ENCODE measurements at regions not wholly inside any gene's neighbourhood (a gene's known extent, or its start where the extent isn't known, plus 50 kb on each side); places are given as distances from the start of the nearest gene placed in this dataset.
"Not testable (repeated sequence)": the region's sequence is repeated elsewhere in the genome, so short reads cannot be mapped to it uniquely, and the experiment has no call there.

DNA sequence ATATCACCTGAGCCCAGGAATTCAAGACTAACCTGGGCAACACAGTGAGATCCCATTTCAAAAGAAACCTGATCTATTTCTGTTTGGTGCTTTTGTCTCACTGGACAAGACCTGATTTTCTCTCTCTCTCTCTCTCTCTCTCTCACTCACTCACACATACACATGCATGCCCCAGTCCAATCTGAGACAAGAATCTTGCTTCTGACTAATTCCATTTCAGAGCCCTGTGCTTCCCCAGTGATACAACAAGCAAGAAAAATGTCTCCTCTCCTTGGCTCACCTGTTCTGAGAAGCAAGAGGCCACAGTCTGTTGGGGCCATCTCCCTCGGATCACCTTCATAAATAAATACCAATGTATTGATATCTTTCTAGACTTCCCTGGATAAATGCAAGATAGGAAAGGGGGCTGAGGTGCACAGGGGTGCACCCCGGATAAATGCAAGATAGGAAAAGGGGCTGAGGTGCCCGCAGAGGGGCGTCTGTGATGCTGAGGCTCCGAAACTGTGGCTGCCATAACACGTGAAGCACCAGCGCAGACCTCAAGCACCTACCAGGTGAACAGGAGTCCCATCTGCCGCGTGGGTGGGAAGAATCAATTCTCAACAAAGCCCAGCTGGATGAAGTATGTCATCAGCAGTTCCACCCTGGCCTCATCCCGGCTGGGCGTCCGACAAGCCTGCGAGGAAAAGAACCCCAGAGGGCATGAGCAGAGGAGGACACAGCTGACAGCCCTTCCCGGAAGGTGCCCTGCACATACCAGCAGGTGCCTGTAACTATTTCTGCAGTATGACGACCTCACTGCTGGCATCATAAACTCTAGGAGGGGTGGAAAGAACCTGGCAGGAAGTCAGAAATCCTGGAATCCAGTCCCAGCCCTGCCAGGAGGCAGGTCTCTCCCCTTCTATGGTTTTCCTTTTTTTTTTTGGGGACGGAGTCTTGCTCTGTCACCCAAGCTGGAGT lies 280.0 kb downstream of the GOLGA6L6 start:
- H3K4me2 ChIP-seq (ENCODE audit: low read length); H3K27me3 ChIP-seq (ENCODE audit: insufficient read depth, low read length); BruUV-seq (replicated peaks); H3K9ac ChIP-seq (ENCODE audit: low read length); RAD21 ChIA-PET (ENCODE audit: low non-redundant PET in 1 of 2, low total read pairs in 2 of 2, uncharacterized antibody in 2 of 2, unreplicated experiment in 2 of 2); intact Hi-C loops (cut with micrococcal nuclease); H3K9me2 ChIP-seq (ENCODE audit: insufficient read depth); H4K20me1 ChIP-seq (ENCODE audit: insufficient read depth); H2AFZ ChIP-seq (ENCODE audit: low read depth, low read length, poor library complexity, severe bottlenecking); POLR2A ChIA-PET; CTCF ChIA-PET; H3K4me1 ChIP-seq (ENCODE audit: control insufficient read depth in 1 of 2, insufficient read depth in 2 of 2, low read length in 2 of 2); H3K27ac ChIP-seq (ENCODE audit: low read depth, low read length); H3K36me3 ChIP-seq (ENCODE audit: control insufficient read depth in 1 of 2, insufficient read depth in 2 of 2, low read length in 2 of 2); ATAC-seq; H3K79me2 ChIP-seq (ENCODE audit: insufficient read depth, low read length); H3K4me3 ChIP-seq (replicated peaks in 1 of 2; ENCODE audit: low read depth in 1 of 2, low read length in 2 of 2); DNase-seq (ENCODE audit: low read depth, low spot score): not testable (repeated sequence)
- peaks cover 8 to 20% of the 10 kb centered on the region in 2 experiments; a peak in 2 of 4 replicates for H3K9me3 ChIP-seq (ENCODE audit: control insufficient read depth in 1 of 2, insufficient read depth in 1 of 2, low read depth in 1 of 2, low read length in 2 of 2)

DNA sequence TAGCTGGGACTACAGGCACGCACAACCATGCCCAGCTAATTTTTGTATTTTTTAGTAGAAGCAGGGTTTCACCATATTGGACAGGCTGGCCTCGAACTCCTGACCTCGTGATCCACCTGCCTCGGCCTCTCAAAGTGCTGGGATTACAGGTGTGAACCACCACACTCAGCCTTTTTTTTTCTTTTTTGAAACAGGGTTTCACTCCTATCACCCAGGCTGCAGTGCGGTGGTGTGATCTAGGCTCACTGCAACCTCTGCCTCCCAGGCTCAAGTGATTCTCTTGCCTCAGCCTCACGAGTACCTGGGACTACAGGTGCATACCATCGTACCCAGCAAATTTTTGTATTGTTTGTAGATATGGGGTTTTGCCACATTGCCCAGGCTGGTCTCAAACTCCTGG lies 280.9 kb downstream of the GOLGA6L6 start:
- H3K27ac ChIP-seq (ENCODE audit: low read depth, low read length); CTCF ChIA-PET; DNase-seq (ENCODE audit: low read depth, low spot score); H3K9me2 ChIP-seq (ENCODE audit: insufficient read depth); ATAC-seq; H4K20me1 ChIP-seq (ENCODE audit: insufficient read depth); BruUV-seq (replicated peaks); H3K4me1 ChIP-seq (ENCODE audit: control insufficient read depth in 1 of 2, insufficient read depth in 2 of 2, low read length in 2 of 2); intact Hi-C loops (cut with micrococcal nuclease); H3K4me2 ChIP-seq (ENCODE audit: low read length); H3K27me3 ChIP-seq (ENCODE audit: insufficient read depth, low read length); H3K4me3 ChIP-seq (replicated peaks in 1 of 2; ENCODE audit: low read depth in 1 of 2, low read length in 2 of 2); RAD21 ChIA-PET (ENCODE audit: low non-redundant PET in 1 of 2, low total read pairs in 2 of 2, uncharacterized antibody in 2 of 2, unreplicated experiment in 2 of 2); POLR2A ChIA-PET; H3K36me3 ChIP-seq (ENCODE audit: control insufficient read depth in 1 of 2, insufficient read depth in 2 of 2, low read length in 2 of 2); H3K9ac ChIP-seq (ENCODE audit: low read length); H3K79me2 ChIP-seq (ENCODE audit: insufficient read depth, low read length); H2AFZ ChIP-seq (ENCODE audit: low read depth, low read length, poor library complexity, severe bottlenecking): not testable (repeated sequence)
- peaks cover 5 to 21% of the 10 kb centered on the region in 2 experiments; a peak in 2 of 4 replicates for H3K9me3 ChIP-seq (ENCODE audit: control insufficient read depth in 1 of 2, insufficient read depth in 1 of 2, low read depth in 1 of 2, low read length in 2 of 2)

DNA sequence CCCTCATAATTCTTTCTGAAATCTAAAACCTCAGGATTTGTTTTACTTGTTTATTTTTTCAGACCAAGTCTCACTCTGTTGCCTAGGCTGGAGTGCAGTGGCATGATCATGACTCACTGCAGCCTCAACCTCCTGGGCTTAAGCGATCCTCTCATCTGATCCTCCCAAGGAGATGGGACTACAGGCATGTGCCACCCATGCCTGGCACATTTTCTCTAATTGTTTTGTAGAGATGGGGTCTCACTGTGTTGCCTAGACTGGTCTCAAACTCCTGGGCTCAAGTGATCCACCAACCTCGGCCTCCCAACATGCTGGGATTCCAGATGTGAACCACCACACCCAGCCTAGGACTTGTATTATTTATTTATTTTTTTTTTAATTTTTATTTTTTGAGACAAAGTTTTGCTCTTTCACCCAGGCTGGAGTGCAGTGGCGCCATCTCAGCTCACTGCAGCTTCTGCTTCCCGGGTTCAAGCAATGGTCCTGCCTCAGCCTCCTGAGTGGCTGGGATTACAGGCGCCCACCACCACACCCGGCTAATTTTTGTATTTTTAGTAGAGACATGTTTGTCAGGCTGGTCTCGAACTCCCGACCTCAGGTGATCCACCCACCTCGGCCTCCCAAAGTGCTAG lies 281.9 kb downstream of the GOLGA6L6 start:
- H4K20me1 ChIP-seq (ENCODE audit: insufficient read depth); BruUV-seq (replicated peaks); RAD21 ChIA-PET (ENCODE audit: low non-redundant PET in 1 of 2, low total read pairs in 2 of 2, uncharacterized antibody in 2 of 2, unreplicated experiment in 2 of 2); H3K4me1 ChIP-seq (ENCODE audit: control insufficient read depth in 1 of 2, insufficient read depth in 2 of 2, low read length in 2 of 2); H3K9me2 ChIP-seq (ENCODE audit: insufficient read depth); intact Hi-C loops (cut with micrococcal nuclease); CTCF ChIA-PET; POLR2A ChIA-PET; H3K36me3 ChIP-seq (ENCODE audit: control insufficient read depth in 1 of 2, insufficient read depth in 2 of 2, low read length in 2 of 2); H3K4me3 ChIP-seq (replicated peaks in 1 of 2; ENCODE audit: low read depth in 1 of 2, low read length in 2 of 2); H3K9ac ChIP-seq (ENCODE audit: low read length); ATAC-seq; H3K4me2 ChIP-seq (ENCODE audit: low read length); H3K79me2 ChIP-seq (ENCODE audit: insufficient read depth, low read length); H2AFZ ChIP-seq (ENCODE audit: low read depth, low read length, poor library complexity, severe bottlenecking); H3K27ac ChIP-seq (ENCODE audit: low read depth, low read length); H3K27me3 ChIP-seq (ENCODE audit: insufficient read depth, low read length); DNase-seq (ENCODE audit: low read depth, low spot score): not testable (repeated sequence)
- H3K9me3 ChIP-seq (ENCODE audit: control insufficient read depth in 1 of 2, insufficient read depth in 1 of 2, low read depth in 1 of 2, low read length in 2 of 2) = peaks cover 7 to 23% of the 10 kb centered on the region in 2 experiments; a peak in 2 of 4 replicates

DNA sequence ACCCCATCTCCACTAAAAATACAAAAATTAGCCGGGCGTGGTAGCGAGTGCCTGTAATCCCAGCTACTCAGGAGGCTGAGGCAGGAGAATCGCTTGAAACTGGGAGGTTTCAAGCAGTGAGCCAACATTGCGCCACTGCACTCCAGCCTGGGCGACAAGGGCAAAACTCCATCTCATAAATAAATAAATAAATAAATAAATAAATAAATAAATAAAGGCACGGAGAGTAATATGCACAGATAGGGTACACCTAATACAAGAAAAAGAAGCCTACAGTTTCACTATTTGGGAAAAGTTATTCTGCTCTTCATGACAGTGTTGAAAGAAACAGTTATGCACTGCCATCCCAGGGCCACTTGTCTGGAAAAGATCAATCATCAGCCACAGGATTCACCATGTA lies 285.2 kb downstream of the GOLGA6L6 start:
- H3K79me2 ChIP-seq (ENCODE audit: insufficient read depth, low read length); H3K4me3 ChIP-seq (replicated peaks in 1 of 2; ENCODE audit: low read depth in 1 of 2, low read length in 2 of 2); H3K9ac ChIP-seq (ENCODE audit: low read length); H3K27me3 ChIP-seq (ENCODE audit: insufficient read depth, low read length); intact Hi-C loops (cut with micrococcal nuclease); RAD21 ChIA-PET (ENCODE audit: low non-redundant PET in 1 of 2, low total read pairs in 2 of 2, uncharacterized antibody in 2 of 2, unreplicated experiment in 2 of 2); H3K27ac ChIP-seq (ENCODE audit: low read depth, low read length); H3K36me3 ChIP-seq (ENCODE audit: control insufficient read depth in 1 of 2, insufficient read depth in 2 of 2, low read length in 2 of 2); BruUV-seq (replicated peaks); CTCF ChIA-PET; H4K20me1 ChIP-seq (ENCODE audit: insufficient read depth); H3K9me2 ChIP-seq (ENCODE audit: insufficient read depth); H2AFZ ChIP-seq (ENCODE audit: low read depth, low read length, poor library complexity, severe bottlenecking); ATAC-seq; H3K4me2 ChIP-seq (ENCODE audit: low read length); DNase-seq (ENCODE audit: low read depth, low spot score); POLR2A ChIA-PET; H3K4me1 ChIP-seq (ENCODE audit: control insufficient read depth in 1 of 2, insufficient read depth in 2 of 2, low read length in 2 of 2): not testable (repeated sequence)
- H3K9me3 ChIP-seq (ENCODE audit: control insufficient read depth in 1 of 2, insufficient read depth in 1 of 2, low read depth in 1 of 2, low read length in 2 of 2) = peaks cover 3 to 25% of the 10 kb centered on the region in 2 experiments; a peak in 2 of 4 replicates

Data from HCT116 (cell line).